Upper lobe of left lung (tissue), 6 donors: ENCODE measurements at regions not wholly inside any gene's neighbourhood (a gene's known extent, or its start where the extent isn't known, plus 50 kb on each side); places are given as distances from the start of the nearest gene placed in this dataset.
A peak's percentile ranks its signal among the peaks of the same experiment; 100 is the strongest.

ENCODE experiments used
- ATAC-seq, 2 donors: fragments of 200-7000 bp; cut with Tn5 transposase; one replicate each; pipeline ENCODE4 v1.9.1; 2022; ENCODE audit warnings: mild to moderate bottlenecking in 2 of 2, moderate library complexity in 2 of 2; ENCODE audit not compliant: low FRiP score in 2 of 2
- DNase-seq, 2 donors: peaks; one replicate each; pipeline ENCODE4 v3.0.0-alpha.2; 2019 to 2020
- H3K27ac ChIP-seq, 4 donors: fragments of 200-600 bp; sonication (generic); one replicate each; pipeline ENCODE4 v1.5.1; 2016 to 2019
- H3K27me3 ChIP-seq, 4 donors: fragments of 200-600 bp; sonication (generic); one replicate each; pipeline ENCODE4 v1.5.1; 2017 to 2019
- H3K36me3 ChIP-seq, 4 donors: fragments of 200-600 bp; sonication (generic); one replicate each; pipeline ENCODE4 v1.5.1; 2016 to 2019
- H3K4me1 ChIP-seq, 4 donors: fragments of 200-600 bp; sonication (generic); one replicate each; pipeline ENCODE4 v1.5.1; 2018 to 2019
- H3K4me3 ChIP-seq, 4 donors: fragments of 200-600 bp; sonication (generic); one replicate each; pipeline ENCODE4 v1.5.1; 2017 to 2019; ENCODE audit warnings: mild to moderate bottlenecking in 2 of 4, moderate library complexity in 1 of 4
- H3K9me3 ChIP-seq, 4 donors: fragments of 200-600 bp; sonication (generic); one replicate each; pipeline ENCODE4 v1.5.1; 2018 to 2019
- EP300 ChIP-seq, 4 donors: sonication (generic); formaldehyde crosslinking; IDR thresholded peaks; one replicate each; pipeline ENCODE4 v1.5.1; 2017; ENCODE audit warnings: antibody characterized with exemption in 4 of 4, control low read depth in 2 of 4
- POLR2A ChIP-seq, 4 donors: fragments of 450-650 bp; IDR thresholded peaks; one replicate each; pipeline ENCODE4 v1.5.1; 2016 to 2017; ENCODE audit warnings: antibody characterized with exemption in 4 of 4, mild to moderate bottlenecking in 2 of 4
- POLR2AphosphoS5 ChIP-seq, 2 donors: sonication (generic); formaldehyde crosslinking; IDR thresholded peaks; one replicate each; pipeline ENCODE4 v1.5.1; 2017; ENCODE audit warnings: antibody characterized with exemption in 2 of 2
- WGBS, 2 donors: methylation state at CpG; one replicate each; pipeline ENCODE4 v1.1.5; 2017 to 2018; 5-methylcytosine and 5-hydroxymethylcytosine counted together
- TF ChIP-seq, protein P1 (sequence below), 6 experiments: fragments of 450-650 bp in 4 of 6; fragments of 200-600 bp in 2 of 6; sonication (generic) in 2 of 6; IDR thresholded peaks; one replicate each; pipeline ENCODE4 v1.5.1; 2016 to 2019; ENCODE audit warnings: antibody characterized with exemption in 6 of 6
- donor health status: DM: no; HTN: no; CAD: no; lungs with moderate emphysema.
- donor health status: DM: no; HTN: yes; CAD: no; lungs with severe emphysema.

DNA sequence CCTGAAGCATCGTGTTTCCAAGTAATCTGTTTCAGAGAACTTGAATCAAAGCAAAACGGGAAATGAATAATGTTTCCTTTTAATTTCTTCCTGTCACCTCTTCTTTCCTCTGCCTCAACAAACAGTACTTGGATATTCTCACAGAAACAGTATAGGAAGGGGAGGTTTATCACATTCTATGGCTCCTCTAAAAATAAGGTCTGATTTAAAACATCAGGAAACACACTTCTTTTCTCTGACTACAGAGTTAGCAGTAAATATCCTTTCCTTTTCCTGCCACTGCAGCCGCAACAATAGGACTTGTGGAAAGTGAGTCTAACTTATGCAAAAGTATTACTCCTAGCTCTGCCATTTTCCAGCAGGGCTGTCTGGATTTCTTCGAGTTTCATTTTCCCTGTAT is 62.3 kb downstream of the CH25H start:
- ATAC-seq (no peak), DNase-seq (no peak)
- 45% methylated on average over 4 of the region's 4 CpGs for WGBS, 2 donors
- no peak for TF ChIP-seq EP300 (IDR thresholded peaks at IDR 0.05)
- no peak for TF ChIP-seq POLR2A (IDR thresholded peaks at IDR 0.05)
- TF ChIP-seq, protein P1, sequence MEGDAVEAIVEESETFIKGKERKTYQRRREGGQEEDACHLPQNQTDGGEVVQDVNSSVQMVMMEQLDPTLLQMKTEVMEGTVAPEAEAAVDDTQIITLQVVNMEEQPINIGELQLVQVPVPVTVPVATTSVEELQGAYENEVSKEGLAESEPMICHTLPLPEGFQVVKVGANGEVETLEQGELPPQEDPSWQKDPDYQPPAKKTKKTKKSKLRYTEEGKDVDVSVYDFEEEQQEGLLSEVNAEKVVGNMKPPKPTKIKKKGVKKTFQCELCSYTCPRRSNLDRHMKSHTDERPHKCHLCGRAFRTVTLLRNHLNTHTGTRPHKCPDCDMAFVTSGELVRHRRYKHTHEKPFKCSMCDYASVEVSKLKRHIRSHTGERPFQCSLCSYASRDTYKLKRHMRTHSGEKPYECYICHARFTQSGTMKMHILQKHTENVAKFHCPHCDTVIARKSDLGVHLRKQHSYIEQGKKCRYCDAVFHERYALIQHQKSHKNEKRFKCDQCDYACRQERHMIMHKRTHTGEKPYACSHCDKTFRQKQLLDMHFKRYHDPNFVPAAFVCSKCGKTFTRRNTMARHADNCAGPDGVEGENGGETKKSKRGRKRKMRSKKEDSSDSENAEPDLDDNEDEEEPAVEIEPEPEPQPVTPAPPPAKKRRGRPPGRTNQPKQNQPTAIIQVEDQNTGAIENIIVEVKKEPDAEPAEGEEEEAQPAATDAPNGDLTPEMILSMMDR (IDR thresholded peaks at IDR 0.05): no peak
- no peak for TF ChIP-seq POLR2AphosphoS5 (IDR thresholded peaks at IDR 0.05)
- no peaks in the 10 kb centered on the region for H3K4me1 ChIP-seq
- no peak overlapping the region for H3K4me3 ChIP-seq
- H3K27me3 ChIP-seq: no peaks in the 10 kb centered on the region
- H3K9me3 ChIP-seq: no peaks in the 10 kb centered on the region
- no peak overlapping the region for H3K27ac ChIP-seq
- no peaks in the 10 kb centered on the region for H3K36me3 ChIP-seq

DNA sequence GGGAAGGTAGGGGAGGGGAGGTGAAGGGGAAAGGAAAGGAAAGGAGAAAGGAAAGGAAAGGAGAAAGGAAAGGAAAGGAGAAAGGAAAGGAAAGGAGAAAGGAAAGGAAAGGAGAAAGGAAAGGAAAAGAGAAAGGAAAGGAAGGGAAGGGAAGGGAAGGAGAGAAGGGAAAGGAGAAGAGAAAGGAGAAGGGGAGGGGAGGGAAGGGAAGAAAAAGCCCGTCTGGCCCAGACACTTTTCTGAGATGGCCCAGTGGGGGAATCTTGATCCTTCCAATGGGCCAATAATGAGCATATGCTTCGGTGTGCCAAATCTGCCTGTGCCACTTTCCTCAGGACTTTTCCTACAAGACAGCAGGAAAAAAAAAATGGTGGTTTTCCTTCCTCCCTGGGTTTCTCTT is 64.5 kb downstream of the CH25H start:
- DNase-seq (no peak), ATAC-seq (no peak)
- 72 to 76% methylated on average over 2 of the region's 2 CpGs for WGBS, 2 donors
- TF ChIP-seq, protein P1 (IDR thresholded peaks at IDR 0.05): no peak
- TF ChIP-seq EP300 (IDR thresholded peaks at IDR 0.05): no peak
- TF ChIP-seq POLR2AphosphoS5 (IDR thresholded peaks at IDR 0.05): no peak
- no peak for TF ChIP-seq POLR2A (IDR thresholded peaks at IDR 0.05)
- H3K27ac ChIP-seq: no peak overlapping the region
- H3K27me3 ChIP-seq: no peaks in the 10 kb centered on the region
- no peaks in the 10 kb centered on the region for H3K36me3 ChIP-seq
- H3K9me3 ChIP-seq: no peaks in the 10 kb centered on the region
- no peak overlapping the region for H3K4me3 ChIP-seq
- no peaks in the 10 kb centered on the region for H3K4me1 ChIP-seq

DNA sequence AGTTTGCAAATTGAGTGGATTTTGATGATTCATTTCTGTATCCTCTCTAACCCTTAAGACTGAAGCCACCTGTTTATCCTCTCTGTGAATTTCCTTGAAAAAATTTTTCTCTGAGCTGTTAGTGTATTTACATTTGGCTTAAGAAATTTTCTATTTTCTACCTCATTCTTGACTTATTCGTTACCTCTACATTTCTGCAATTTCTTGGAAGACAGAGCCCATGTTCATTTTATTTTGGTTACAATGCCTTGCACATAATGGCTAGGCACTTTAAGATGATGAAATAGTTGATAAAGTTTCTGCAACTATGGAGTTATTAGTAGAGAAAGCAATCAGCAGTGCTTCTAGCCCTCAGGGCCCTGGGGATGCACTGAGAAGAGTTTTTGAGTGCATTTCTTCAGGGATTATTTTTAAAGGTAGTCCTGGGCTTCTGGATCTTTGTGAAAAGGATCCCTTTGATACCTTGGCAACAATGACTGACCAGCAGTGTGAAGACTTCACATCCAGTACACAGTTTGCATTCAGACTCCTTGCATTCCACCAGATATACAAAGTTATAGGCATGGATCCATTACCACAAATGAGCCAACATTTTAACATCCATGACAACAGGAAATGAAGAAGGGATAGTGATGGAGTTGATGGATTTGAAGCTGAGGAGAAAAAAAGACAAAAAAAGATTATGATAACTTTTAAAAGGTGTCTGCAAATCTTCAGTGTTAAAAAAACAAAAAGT is 68.2 kb downstream of the CH25H start:
- H3K36me3 ChIP-seq: no peaks in the 10 kb centered on the region
- no peak overlapping the region for H3K27ac ChIP-seq
- no peak overlapping the region for H3K4me3 ChIP-seq
- 79 to 80% methylated on average over 1 of the region's 1 CpG for WGBS, 2 donors
- DNase-seq (no peak), ATAC-seq (no peak)
- no peaks in the 10 kb centered on the region for H3K4me1 ChIP-seq
- no peaks in the 10 kb centered on the region for H3K27me3 ChIP-seq
- no peak for TF ChIP-seq POLR2AphosphoS5 (IDR thresholded peaks at IDR 0.05)
- no peak for TF ChIP-seq POLR2A (IDR thresholded peaks at IDR 0.05)
- no peak for TF ChIP-seq EP300 (IDR thresholded peaks at IDR 0.05)
- TF ChIP-seq, protein P1 (IDR thresholded peaks at IDR 0.05): no peak
- H3K9me3 ChIP-seq: no peaks in the 10 kb centered on the region

DNA sequence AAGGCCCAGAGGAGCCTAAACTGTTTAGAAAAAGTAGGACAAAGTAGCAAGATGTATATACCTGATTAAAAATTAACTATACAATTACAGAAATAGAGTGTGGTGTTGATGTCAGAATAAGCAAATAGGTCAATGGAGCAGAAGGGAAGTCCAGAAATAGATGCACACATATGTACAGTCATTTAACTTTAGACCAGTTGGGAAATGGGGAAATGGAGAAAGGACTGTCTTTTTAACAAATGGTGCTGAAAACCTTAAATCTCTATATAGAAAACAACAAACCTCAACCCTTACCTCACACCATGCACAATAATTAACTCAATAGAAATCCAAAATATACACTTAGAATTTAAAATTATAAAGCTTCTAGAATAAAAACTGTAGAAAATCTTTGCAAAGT is 72.2 kb downstream of the CH25H start:
- H3K27ac ChIP-seq: no peak overlapping the region
- ATAC-seq: no peak
- H3K27me3 ChIP-seq: no peaks in the 10 kb centered on the region
- no peaks in the 10 kb centered on the region for H3K36me3 ChIP-seq
- no peaks in the 10 kb centered on the region for H3K9me3 ChIP-seq
- TF ChIP-seq POLR2A (IDR thresholded peaks at IDR 0.05) (no peak), EP300 (IDR thresholded peaks at IDR 0.05) (no peak)
- TF ChIP-seq, protein P1 (IDR thresholded peaks at IDR 0.05): no peak
- no peaks in the 10 kb centered on the region for H3K4me1 ChIP-seq
- H3K4me3 ChIP-seq: no peak overlapping the region
- DNase-seq: no peak

DNA sequence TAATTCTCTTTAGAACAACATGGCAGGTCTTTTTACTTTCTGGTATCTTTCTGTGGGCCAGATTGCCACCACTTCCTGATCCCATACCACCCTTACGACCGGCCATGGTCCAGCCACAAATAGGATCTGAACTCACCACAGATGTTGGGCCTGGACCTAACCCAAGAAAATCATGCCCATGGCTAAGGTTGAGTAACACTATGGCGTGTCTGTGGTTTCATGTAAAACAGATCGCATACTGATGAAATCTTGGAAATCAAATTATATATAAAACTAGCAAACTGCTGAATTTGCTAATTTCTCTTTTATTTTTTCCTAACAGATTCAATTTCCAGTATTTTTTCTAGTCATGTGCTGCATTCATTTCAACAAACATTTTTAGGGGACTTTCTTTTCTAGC is 77.2 kb downstream of the CH25H start:
- TF ChIP-seq POLR2AphosphoS5 (IDR thresholded peaks at IDR 0.05) (peak; percentile 14 to 57), POLR2A (IDR thresholded peaks at IDR 0.05) (no peak)
- DNase-seq (peak in 1 of 2 donors; percentile 53), ATAC-seq (peak in 1 of 2 donors; percentile 79)
- WGBS, 2 donors: 59 to 65% methylated on average over 4 of the region's 4 CpGs
- no peak overlapping the region for H3K4me3 ChIP-seq
- no peaks in the 10 kb centered on the region for H3K27me3 ChIP-seq
- no peaks in the 10 kb centered on the region for H3K4me1 ChIP-seq
- no peak overlapping the region for H3K27ac ChIP-seq
- no peaks in the 10 kb centered on the region for H3K9me3 ChIP-seq
- H3K36me3 ChIP-seq: no peaks in the 10 kb centered on the region
